ENCODE measurements at regions not wholly inside any gene's neighbourhood (a gene's known extent, or its start where the extent isn't known, plus 50 kb on each side); places are given as distances from the start of the nearest gene placed in this dataset.
"Not testable (repeated sequence)": the region's sequence is repeated elsewhere in the genome, so short reads cannot be mapped to it uniquely, and the experiment has no call there.

GRCh38 chrX:152507168-152507567 lies 56.1 kb upstream of the GABRA3 start:
- not testable (repeated sequence) for TF ChIP-seq CTCF (conservative IDR thresholded peaks at IDR 0.05 in 1 of 2, IDR thresholded peaks at IDR 0.05 in 1 of 2; ENCODE audit: extremely low read depth in 1 of 2, insufficient read depth in 1 of 2, low read depth in 1 of 2, low read length in 2 of 2); EZH2 (IDR thresholded peaks at IDR 0.05; ENCODE audit: borderline replicate concordance, low read length)
